ENCODE measurements at regions not wholly inside any gene's neighbourhood (a gene's known extent, or its start where the extent isn't known, plus 50 kb on each side); places are given as distances from the start of the nearest gene placed in this dataset.

DNA sequence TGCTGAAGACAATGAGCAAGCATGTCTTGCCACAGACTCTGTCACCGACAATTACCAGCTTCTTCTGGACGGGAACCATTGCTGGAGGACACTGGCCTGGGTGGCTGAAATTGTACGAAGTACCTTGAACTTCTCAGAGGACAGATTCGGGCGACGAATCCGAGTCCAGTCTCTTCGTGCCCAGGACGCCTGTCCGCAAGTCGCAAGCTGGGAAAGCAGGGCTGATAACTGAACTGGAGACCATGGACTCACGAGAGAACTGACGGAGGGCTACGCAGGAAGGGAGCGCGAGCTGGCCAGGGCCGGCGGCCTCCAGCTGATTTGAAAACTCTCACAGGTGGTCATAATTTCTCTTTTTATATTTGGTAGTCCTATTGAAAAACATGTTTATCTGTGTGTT, 1229.5 kb upstream of the MAP3K7 start (continued):
- TF ChIP-seq, protein P1, sequence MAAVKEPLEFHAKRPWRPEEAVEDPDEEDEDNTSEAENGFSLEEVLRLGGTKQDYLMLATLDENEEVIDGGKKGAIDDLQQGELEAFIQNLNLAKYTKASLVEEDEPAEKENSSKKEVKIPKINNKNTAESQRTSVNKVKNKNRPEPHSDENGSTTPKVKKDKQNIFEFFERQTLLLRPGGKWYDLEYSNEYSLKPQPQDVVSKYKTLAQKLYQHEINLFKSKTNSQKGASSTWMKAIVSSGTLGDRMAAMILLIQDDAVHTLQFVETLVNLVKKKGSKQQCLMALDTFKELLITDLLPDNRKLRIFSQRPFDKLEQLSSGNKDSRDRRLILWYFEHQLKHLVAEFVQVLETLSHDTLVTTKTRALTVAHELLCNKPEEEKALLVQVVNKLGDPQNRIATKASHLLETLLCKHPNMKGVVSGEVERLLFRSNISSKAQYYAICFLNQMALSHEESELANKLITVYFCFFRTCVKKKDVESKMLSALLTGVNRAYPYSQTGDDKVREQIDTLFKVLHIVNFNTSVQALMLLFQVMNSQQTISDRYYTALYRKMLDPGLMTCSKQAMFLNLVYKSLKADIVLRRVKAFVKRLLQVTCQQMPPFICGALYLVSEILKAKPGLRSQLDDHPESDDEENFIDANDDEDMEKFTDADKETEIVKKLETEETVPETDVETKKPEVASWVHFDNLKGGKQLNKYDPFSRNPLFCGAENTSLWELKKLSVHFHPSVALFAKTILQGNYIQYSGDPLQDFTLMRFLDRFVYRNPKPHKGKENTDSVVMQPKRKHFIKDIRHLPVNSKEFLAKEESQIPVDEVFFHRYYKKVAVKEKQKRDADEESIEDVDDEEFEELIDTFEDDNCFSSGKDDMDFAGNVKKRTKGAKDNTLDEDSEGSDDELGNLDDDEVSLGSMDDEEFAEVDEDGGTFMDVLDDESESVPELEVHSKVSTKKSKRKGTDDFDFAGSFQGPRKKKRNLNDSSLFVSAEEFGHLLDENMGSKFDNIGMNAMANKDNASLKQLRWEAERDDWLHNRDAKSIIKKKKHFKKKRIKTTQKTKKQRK (IDR thresholded peaks at IDR 0.05; ENCODE audit: low read depth, low read length): no peak
- no peak for TF ChIP-seq CTCF (IDR thresholded peaks at IDR 0.05 in 2 of 3, conservative IDR thresholded peaks at IDR 0.05 in 1 of 3; ENCODE audit: control insufficient read depth in 2 of 3, extremely low read depth in 1 of 3, insufficient read depth in 1 of 3, low read depth in 3 of 3, low read length in 3 of 3)

GRCh38 chr6:91813641-91814040, 1226.8 kb upstream of the MAP3K7 start:
- no peak for FAIRE-seq
- H3K4me2 ChIP-seq (ENCODE audit: control insufficient read depth, insufficient read depth): no peak overlapping the region
- 24% methylated on average over 3 of the region's 3 CpGs for WGBS (ENCODE audit: insufficient coverage, insufficient replicate concordance, low lambda C conversion rate, missing lambda C conversion rate)
- no peak for ATAC-seq
- no peaks in the 10 kb centered on the region for H4K20me1 ChIP-seq (ENCODE audit: control insufficient read depth, insufficient read depth)
- no peaks in the 10 kb centered on the region for H3K27me3 ChIP-seq (replicated peaks in 1 of 2; ENCODE audit: control insufficient read depth in 2 of 2, insufficient read depth in 2 of 2, low read length in 1 of 2)
- H2AFZ ChIP-seq (ENCODE audit: control insufficient read depth, low read depth, low read length): no peak overlapping the region
- in situ Hi-C loops (cut with MboI) (no loop called here), intact Hi-C loops (cut with micrococcal nuclease; ENCODE audit: unreplicated experiment) (no loop called here)
- BruUV-seq (replicated peaks): no TSS peak
- no peak overlapping the region for H3K27ac ChIP-seq (ENCODE audit: control insufficient read depth, insufficient read depth)
- CTCF ChIA-PET: no interaction called here
- POLR2A ChIA-PET: no interaction called here
- TF ChIP-seq PRDM15 (CRISPR knock-in tag; IDR thresholded peaks at IDR 0.05) (no peak), ZSCAN29 (IDR thresholded peaks at IDR 0.05) (no peak), STAT3 (IDR thresholded peaks at IDR 0.05; ENCODE audit: low read depth, low read length) (no peak), EP300 (IDR thresholded peaks at IDR 0.05; ENCODE audit: borderline replicate concordance in 1 of 2, control insufficient read depth in 1 of 2, low read depth in 2 of 2, low read length in 2 of 2) (no peak), SMAD1 (IDR thresholded peaks at IDR 0.05; ENCODE audit: low read depth, partially characterized antibody) (no peak)
- H3K4me3 ChIP-seq: no peak overlapping the region
- no peaks in the 10 kb centered on the region for H3K4me1 ChIP-seq (ENCODE audit: control insufficient read depth, insufficient read depth, low read length)
- no peak overlapping the region for H3K9ac ChIP-seq (ENCODE audit: control insufficient read depth, insufficient read depth, low read length)
- no peaks in the 10 kb centered on the region for H3K79me2 ChIP-seq (ENCODE audit: control insufficient read depth, insufficient read depth, low read length)
- no peaks in the 10 kb centered on the region for H3K36me3 ChIP-seq (ENCODE audit: control insufficient read depth in 2 of 2, insufficient read depth in 2 of 2, low read length in 1 of 2)
- SMC1A ChIA-PET (ENCODE audit: uncharacterized antibody, unreplicated experiment): interaction anchor here (0.8 to 1.8 kb wide), 7 partner anchors 11 to 60 kb away, joined by 3 to 6 read pairs (median 3); no protein-coding TSS in a partner anchor
- no peaks in the 10 kb centered on the region for H3K9me3 ChIP-seq (replicated peaks; ENCODE audit: control insufficient read depth, insufficient read depth, low read length)
- RAD21 ChIA-PET (ENCODE audit: unreplicated experiment): interaction anchor here (0.8 kb wide), 1 partner anchor 17 kb away, joined by 4 read pairs; no protein-coding TSS in a partner anchor
- DNase-seq (ENCODE audit: low read depth, low spot score): no peak

All from GM12878 (cell line).